HFFc6 (cell line): ENCODE measurements at regions not wholly inside any gene's neighbourhood (a gene's known extent, or its start where the extent isn't known, plus 50 kb on each side); places are given as distances from the start of the nearest gene placed in this dataset.

ENCODE experiments used
- DNase-seq: peaks from one replicate; pipeline ENCODE4 v3.0.0-alpha.2; 2018
- H3K27ac Mint-ChIP-seq: 2 replicates; pipeline ENCODE4 v1.8.0; 2020; ENCODE audit warnings: mild to moderate bottlenecking, mixed read lengths
- H3K27me3 Mint-ChIP-seq: 2 replicates; pipeline ENCODE4 v1.8.0; 2021; ENCODE audit warnings: mild to moderate bottlenecking, moderate library complexity, mixed read lengths; ENCODE audit not compliant: insufficient read depth
- H3K36me3 Mint-ChIP-seq: 2 replicates; pipeline ENCODE4 v1.8.0; 2021; ENCODE audit warnings: low read depth, mixed read lengths
- H3K4me1 Mint-ChIP-seq: 2 replicates; pipeline ENCODE4 v1.8.0; 2020; ENCODE audit warnings: low read depth, mixed read lengths
- H3K4me3 Mint-ChIP-seq: 2 replicates; pipeline ENCODE4 v1.8.0; 2020; ENCODE audit warnings: mild to moderate bottlenecking, moderate library complexity, mixed read lengths
- H3K9me3 Mint-ChIP-seq: 2 replicates; pipeline ENCODE4 v1.8.0; 2020; ENCODE audit warnings: mild to moderate bottlenecking, mixed read lengths
- CTCF ChIP-seq: fragments of 200-600 bp; sonication (generic); IDR thresholded peaks from 2 replicates; pipeline ENCODE4 v1.5.0; 2021; ENCODE audit warnings: antibody characterized with exemption, mild to moderate bottlenecking

GRCh38 chr13:22703601-22704209 is 477.1 kb upstream of the SGCG start:
- 0 out of 2 replicates have a peak, but pooled peaks cover 5% of the 10 kb centered on the region for H3K36me3 Mint-ChIP-seq

GRCh38 chr13:22707946-22708345 is 472.8 kb upstream of the SGCG start:
- H3K27me3 Mint-ChIP-seq: peaks cover 2% of the 10 kb centered on the region; the same call in 1 of the 2 replicates
- DNase-seq: no peak
- H3K4me3 Mint-ChIP-seq: no peak overlapping the region
- no peaks in the 10 kb centered on the region for H3K4me1 Mint-ChIP-seq
- H3K27ac Mint-ChIP-seq: no peak overlapping the region
- TF ChIP-seq CTCF: no peak
- 0 out of 2 replicates have a peak, but pooled peaks cover 5% of the 10 kb centered on the region for H3K36me3 Mint-ChIP-seq
- H3K9me3 Mint-ChIP-seq: peaks cover 42% of the 10 kb centered on the region

More at GRCh38 chr13:22703601-22704209, 477.1 kb upstream of the SGCG start:
- no peak for TF ChIP-seq CTCF
- no peak for DNase-seq
- Mint-ChIP-seq H3K27me3 (peaks cover 2% of the 10 kb centered on the region; the same call in 1 of the 2 replicates), H3K4me3 (no peak overlapping the region), H3K27ac (no peak overlapping the region), H3K4me1 (no peaks in the 10 kb centered on the region), H3K9me3 (peaks cover 52% of the 10 kb centered on the region)

GRCh38 chr13:22717036-22717435 is 463.7 kb upstream of the SGCG start:
- H3K27me3 Mint-ChIP-seq: no peaks in the 10 kb centered on the region
- H3K9me3 Mint-ChIP-seq: peaks cover 16% of the 10 kb centered on the region
- TF ChIP-seq CTCF: no peak
- H3K27ac Mint-ChIP-seq: no peak overlapping the region
- H3K36me3 Mint-ChIP-seq: no peaks in the 10 kb centered on the region
- no peaks in the 10 kb centered on the region for H3K4me1 Mint-ChIP-seq
- H3K4me3 Mint-ChIP-seq: no peak overlapping the region
- DNase-seq: no peak

- Mint-ChIP-seq H3K9me3 (no peaks in the 10 kb centered on the region; the same call in none of the 2 replicates), H3K4me1 (no peaks in the 10 kb centered on the region), H3K36me3 (no peaks in the 10 kb centered on the region), H3K4me3 (no peak overlapping the region), H3K27me3 (no peaks in the 10 kb centered on the region), H3K27ac (no peak overlapping the region)
- no peak for TF ChIP-seq CTCF
- DNase-seq: no peak
These were observed 454.1 kb upstream of the SGCG start for GRCh38 chr13:22726726-22727125.

- DNase-seq: no peak
- Mint-ChIP-seq H3K36me3 (no peaks in the 10 kb centered on the region), H3K9me3 (peaks cover 7% of the 10 kb centered on the region; the same call in 1 of the 2 replicates), H3K4me1 (no peaks in the 10 kb centered on the region), H3K4me3 (no peak overlapping the region), H3K27me3 (peaks cover 2% of the 10 kb centered on the region), H3K27ac (no peak overlapping the region)
- TF ChIP-seq CTCF: no peak
These were observed 445.5 kb upstream of the SGCG start for GRCh38 chr13:22735011-22735995.
